ENCODE measurements at regions not wholly inside any gene's neighbourhood (a gene's known extent, or its start where the extent isn't known, plus 50 kb on each side); places are given as distances from the start of the nearest gene placed in this dataset.

- Histone ChIP-seq H3K27ac (ENCODE audit: low read depth, low read length) (no peak overlapping the region), H3K9me3 (ENCODE audit: control insufficient read depth in 5 of 5, low read length in 5 of 5) (no peaks in the 10 kb centered on the region), H3K4me3 (ENCODE audit: low read depth in 1 of 5, low read length in 5 of 5) (no peak overlapping the region), H3K4me1 (ENCODE audit: control insufficient read depth in 5 of 5, insufficient read depth in 5 of 5, low read length in 5 of 5) (peaks cover 0 to 12% (median 2%) of the 10 kb centered on the region in 5 donors), H3K36me3 (ENCODE audit: control insufficient read depth in 5 of 5, insufficient read depth in 5 of 5, low read length in 5 of 5) (no peaks in the 10 kb centered on the region), H3K27me3 (ENCODE audit: control insufficient read depth in 5 of 5, insufficient read depth in 4 of 5, low read length in 5 of 5) (no peaks in the 10 kb centered on the region), H3K9ac (ENCODE audit: low read length in 5 of 5) (no peak overlapping the region)
These were observed 383.2 kb downstream of the METTL15 start for GRCh38 chr11:28491431-28491830.

GRCh38 chr11:28490773-28491382 lies 382.7 kb downstream of the METTL15 start:
- Histone ChIP-seq H3K9me3 (ENCODE audit: control insufficient read depth in 5 of 5, low read length in 5 of 5) (no peaks in the 10 kb centered on the region), H3K36me3 (ENCODE audit: control insufficient read depth in 5 of 5, insufficient read depth in 5 of 5, low read length in 5 of 5) (no peaks in the 10 kb centered on the region)

GRCh38 chr11:28488336-28488735 lies 380.1 kb downstream of the METTL15 start:
- Histone ChIP-seq H3K27ac (ENCODE audit: low read depth, low read length) (no peak overlapping the region), H3K4me1 (ENCODE audit: control insufficient read depth in 5 of 5, insufficient read depth in 5 of 5, low read length in 5 of 5) (peaks cover 0 to 12% (median 2%) of the 10 kb centered on the region in 5 donors), H3K9me3 (ENCODE audit: control insufficient read depth in 5 of 5, low read length in 5 of 5) (no peaks in the 10 kb centered on the region)

More at GRCh38 chr11:28490773-28491382, 382.7 kb downstream of the METTL15 start:
- H3K9ac ChIP-seq (ENCODE audit: low read length in 5 of 5), result no peak overlapping the region
- no peak overlapping the region for H3K27ac ChIP-seq (ENCODE audit: low read depth, low read length)
- H3K4me3 ChIP-seq (ENCODE audit: low read depth in 1 of 5, low read length in 5 of 5), result no peak overlapping the region
- H3K27me3 ChIP-seq (ENCODE audit: control insufficient read depth in 5 of 5, insufficient read depth in 4 of 5, low read length in 5 of 5), result no peaks in the 10 kb centered on the region
- H3K4me1 ChIP-seq (ENCODE audit: control insufficient read depth in 5 of 5, insufficient read depth in 5 of 5, low read length in 5 of 5), result peaks cover 0 to 12% (median 2%) of the 10 kb centered on the region in 5 donors

GRCh38 chr11:28483072-28483867 lies 375.1 kb downstream of the METTL15 start:
- H3K36me3 ChIP-seq (ENCODE audit: control insufficient read depth in 5 of 5, insufficient read depth in 5 of 5, low read length in 5 of 5), result no peaks in the 10 kb centered on the region

More at GRCh38 chr11:28488336-28488735, 380.1 kb downstream of the METTL15 start:
- Histone ChIP-seq H3K9ac (ENCODE audit: low read length in 5 of 5) (no peak overlapping the region), H3K27me3 (ENCODE audit: control insufficient read depth in 5 of 5, insufficient read depth in 4 of 5, low read length in 5 of 5) (no peaks in the 10 kb centered on the region), H3K4me3 (ENCODE audit: low read depth in 1 of 5, low read length in 5 of 5) (no peak overlapping the region), H3K36me3 (ENCODE audit: control insufficient read depth in 5 of 5, insufficient read depth in 5 of 5, low read length in 5 of 5) (no peaks in the 10 kb centered on the region)

GRCh38 chr11:28482666-28483065 lies 374.5 kb downstream of the METTL15 start:
- no peak overlapping the region for H3K4me3 ChIP-seq (ENCODE audit: low read depth in 1 of 5, low read length in 5 of 5)
- no peak overlapping the region for H3K9ac ChIP-seq (ENCODE audit: low read length in 5 of 5)
- no peaks in the 10 kb centered on the region for H3K4me1 ChIP-seq (ENCODE audit: control insufficient read depth in 5 of 5, insufficient read depth in 5 of 5, low read length in 5 of 5)
- H3K36me3 ChIP-seq (ENCODE audit: control insufficient read depth in 5 of 5, insufficient read depth in 5 of 5, low read length in 5 of 5), result no peaks in the 10 kb centered on the region
- no peak overlapping the region for H3K27ac ChIP-seq (ENCODE audit: low read depth, low read length)
- H3K27me3 ChIP-seq (ENCODE audit: control insufficient read depth in 5 of 5, insufficient read depth in 4 of 5, low read length in 5 of 5), result no peaks in the 10 kb centered on the region
- H3K9me3 ChIP-seq (ENCODE audit: control insufficient read depth in 5 of 5, low read length in 5 of 5), result no peaks in the 10 kb centered on the region

More at GRCh38 chr11:28483072-28483867, 375.1 kb downstream of the METTL15 start:
- Histone ChIP-seq H3K4me3 (ENCODE audit: low read depth in 1 of 5, low read length in 5 of 5) (no peak overlapping the region), H3K27me3 (ENCODE audit: control insufficient read depth in 5 of 5, insufficient read depth in 4 of 5, low read length in 5 of 5) (no peaks in the 10 kb centered on the region), H3K9ac (ENCODE audit: low read length in 5 of 5) (no peak overlapping the region), H3K4me1 (ENCODE audit: control insufficient read depth in 5 of 5, insufficient read depth in 5 of 5, low read length in 5 of 5) (no peaks in the 10 kb centered on the region), H3K27ac (ENCODE audit: low read depth, low read length) (no peak overlapping the region), H3K9me3 (ENCODE audit: control insufficient read depth in 5 of 5, low read length in 5 of 5) (no peaks in the 10 kb centered on the region)

GRCh38 chr11:28481616-28482480 lies 373.7 kb downstream of the METTL15 start:
- Histone ChIP-seq H3K9ac (ENCODE audit: low read length in 5 of 5) (no peak overlapping the region), H3K27ac (ENCODE audit: low read depth, low read length) (no peak overlapping the region), H3K4me1 (ENCODE audit: control insufficient read depth in 5 of 5, insufficient read depth in 5 of 5, low read length in 5 of 5) (no peaks in the 10 kb centered on the region)

GRCh38 chr11:28480406-28480805 lies 372.2 kb downstream of the METTL15 start:
- H3K9ac ChIP-seq (ENCODE audit: low read length in 5 of 5), result no peak overlapping the region
- no peaks in the 10 kb centered on the region for H3K27me3 ChIP-seq (ENCODE audit: control insufficient read depth in 5 of 5, insufficient read depth in 4 of 5, low read length in 5 of 5)
- no peaks in the 10 kb centered on the region for H3K4me1 ChIP-seq (ENCODE audit: control insufficient read depth in 5 of 5, insufficient read depth in 5 of 5, low read length in 5 of 5)
- H3K27ac ChIP-seq (ENCODE audit: low read depth, low read length), result no peak overlapping the region
- no peaks in the 10 kb centered on the region for H3K36me3 ChIP-seq (ENCODE audit: control insufficient read depth in 5 of 5, insufficient read depth in 5 of 5, low read length in 5 of 5)
- no peak overlapping the region for H3K4me3 ChIP-seq (ENCODE audit: low read depth in 1 of 5, low read length in 5 of 5)
- H3K9me3 ChIP-seq (ENCODE audit: control insufficient read depth in 5 of 5, low read length in 5 of 5), result no peaks in the 10 kb centered on the region

More at GRCh38 chr11:28481616-28482480, 373.7 kb downstream of the METTL15 start:
- Histone ChIP-seq H3K9me3 (ENCODE audit: control insufficient read depth in 5 of 5, low read length in 5 of 5) (no peaks in the 10 kb centered on the region), H3K27me3 (ENCODE audit: control insufficient read depth in 5 of 5, insufficient read depth in 4 of 5, low read length in 5 of 5) (no peaks in the 10 kb centered on the region), H3K36me3 (ENCODE audit: control insufficient read depth in 5 of 5, insufficient read depth in 5 of 5, low read length in 5 of 5) (no peaks in the 10 kb centered on the region), H3K4me3 (ENCODE audit: low read depth in 1 of 5, low read length in 5 of 5) (no peak overlapping the region)

- Histone ChIP-seq H3K36me3 (ENCODE audit: control insufficient read depth in 5 of 5, insufficient read depth in 5 of 5, low read length in 5 of 5) (no peaks in the 10 kb centered on the region), H3K4me3 (ENCODE audit: low read depth in 1 of 5, low read length in 5 of 5) (no peak overlapping the region), H3K9ac (ENCODE audit: low read length in 5 of 5) (no peak overlapping the region), H3K4me1 (ENCODE audit: control insufficient read depth in 5 of 5, insufficient read depth in 5 of 5, low read length in 5 of 5) (no peaks in the 10 kb centered on the region), H3K27me3 (ENCODE audit: control insufficient read depth in 5 of 5, insufficient read depth in 4 of 5, low read length in 5 of 5) (no peaks in the 10 kb centered on the region), H3K27ac (ENCODE audit: low read depth, low read length) (no peak overlapping the region), H3K9me3 (ENCODE audit: control insufficient read depth in 5 of 5, low read length in 5 of 5) (no peaks in the 10 kb centered on the region)
These were observed 368.7 kb downstream of the METTL15 start for GRCh38 chr11:28476864-28477263.

GRCh38 chr11:28476049-28476448 lies 367.9 kb downstream of the METTL15 start:
- H3K4me3 ChIP-seq (ENCODE audit: low read depth in 1 of 5, low read length in 5 of 5), result no peak overlapping the region
- H3K9me3 ChIP-seq (ENCODE audit: control insufficient read depth in 5 of 5, low read length in 5 of 5), result no peaks in the 10 kb centered on the region
- no peak overlapping the region for H3K27ac ChIP-seq (ENCODE audit: low read depth, low read length)
- no peaks in the 10 kb centered on the region for H3K27me3 ChIP-seq (ENCODE audit: control insufficient read depth in 5 of 5, insufficient read depth in 4 of 5, low read length in 5 of 5)
- H3K9ac ChIP-seq (ENCODE audit: low read length in 5 of 5), result no peak overlapping the region
- no peaks in the 10 kb centered on the region for H3K36me3 ChIP-seq (ENCODE audit: control insufficient read depth in 5 of 5, insufficient read depth in 5 of 5, low read length in 5 of 5)
- no peaks in the 10 kb centered on the region for H3K4me1 ChIP-seq (ENCODE audit: control insufficient read depth in 5 of 5, insufficient read depth in 5 of 5, low read length in 5 of 5)

Measured in subcutaneous abdominal adipose tissue (tissue), 5 donors.